ENCODE measurements at regions not wholly inside any gene's neighbourhood (a gene's known extent, or its start where the extent isn't known, plus 50 kb on each side); places are given as distances from the start of the nearest gene placed in this dataset.

DNA sequence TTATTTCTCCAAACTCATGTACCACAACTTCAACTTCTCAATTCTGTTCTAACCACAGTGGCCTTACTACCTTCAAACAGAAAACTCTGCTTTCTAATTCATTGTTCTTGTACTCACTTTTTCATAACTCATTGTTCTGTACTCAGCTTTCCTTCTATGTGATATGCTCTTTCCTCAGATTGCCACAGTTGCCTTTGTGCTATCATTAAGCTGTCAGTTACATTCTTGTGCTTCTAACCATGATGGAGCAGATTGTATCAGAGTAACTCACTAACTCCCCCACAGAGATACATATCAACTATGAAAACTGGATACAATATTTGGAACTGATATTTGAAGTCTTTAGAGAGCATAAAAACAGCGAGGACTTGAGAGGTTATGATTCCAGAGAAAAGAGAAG, 1213.7 kb downstream of the KCNT2 start:
- ChIA-PET POLR2A (no interaction called here), CTCF (no interaction called here)
- H3K4me1 Mint-ChIP-seq, result no peaks in the 10 kb centered on the region
- Histone ChIP-seq H3K4me1 (ENCODE audit: control insufficient read depth in 1 of 2, extremely low read depth in 1 of 2, insufficient read depth in 2 of 2, low read length in 2 of 2) (no peaks in the 10 kb centered on the region), H3K36me3 (ENCODE audit: control insufficient read depth in 2 of 2, extremely low read depth in 1 of 2, insufficient read depth in 1 of 2, low read length in 1 of 2) (no peaks in the 10 kb centered on the region), H3K4me3 (ENCODE audit: control insufficient read depth in 1 of 2, extremely low read depth in 1 of 2, low read length in 1 of 2) (no peak overlapping the region), H3K27me3 (replicated peaks in 1 of 2; ENCODE audit: control insufficient read depth in 2 of 2, extremely low read depth in 1 of 2, insufficient read depth in 2 of 2, low read length in 1 of 2) (no peaks in the 10 kb centered on the region), H3K9me3 (no peaks in the 10 kb centered on the region), H3K27ac (ENCODE audit: low read length) (no peak overlapping the region)
- DNase-seq (no peak), ATAC-seq (replicated peaks in 1 of 4) (no peak)
- no peaks in the 10 kb centered on the region for H3K27me3 Mint-ChIP-seq
- no peak overlapping the region for H3K4me3 Mint-ChIP-seq
- H3K9me3 Mint-ChIP-seq, result peaks cover 3 to 6% (median 5%) of the 10 kb centered on the region in 3 donors
- H3K36me3 Mint-ChIP-seq, result no peaks in the 10 kb centered on the region
- no CpG with 5 or more reads among the region's 1 CpG for WGBS (ENCODE audit: insufficient coverage)
- no peak overlapping the region for H3K27ac Mint-ChIP-seq

- DNase-seq (no peak), ATAC-seq (replicated peaks in 1 of 4) (no peak)
- H3K4me1 Mint-ChIP-seq, result no peaks in the 10 kb centered on the region
- H3K36me3 Mint-ChIP-seq, result no peaks in the 10 kb centered on the region
- H3K4me3 ChIP-seq (ENCODE audit: control insufficient read depth in 1 of 2, extremely low read depth in 1 of 2, low read length in 1 of 2), result no peak overlapping the region
- H3K27ac Mint-ChIP-seq, result no peak overlapping the region
- H3K27me3 ChIP-seq (replicated peaks in 1 of 2; ENCODE audit: control insufficient read depth in 2 of 2, extremely low read depth in 1 of 2, insufficient read depth in 2 of 2, low read length in 1 of 2), result no peaks in the 10 kb centered on the region
- no peak overlapping the region for H3K4me3 Mint-ChIP-seq
- ChIA-PET POLR2A (no interaction called here), CTCF (no interaction called here)
- no peaks in the 10 kb centered on the region for H3K9me3 Mint-ChIP-seq
- no peaks in the 10 kb centered on the region for H3K9me3 ChIP-seq
- H3K36me3 ChIP-seq (ENCODE audit: control insufficient read depth in 2 of 2, extremely low read depth in 1 of 2, insufficient read depth in 1 of 2, low read length in 1 of 2), result no peaks in the 10 kb centered on the region
- H3K4me1 ChIP-seq (ENCODE audit: control insufficient read depth in 1 of 2, extremely low read depth in 1 of 2, insufficient read depth in 2 of 2, low read length in 2 of 2), result no peaks in the 10 kb centered on the region
- H3K27ac ChIP-seq (ENCODE audit: low read length), result no peak overlapping the region
- no peaks in the 10 kb centered on the region for H3K27me3 Mint-ChIP-seq
Measured at GRCh38 chr1:195376190-195376589, 1232.0 kb downstream of the KCNT2 start.

- CTCF ChIA-PET, result no interaction called here
- Histone ChIP-seq H3K9me3 (no peaks in the 10 kb centered on the region), H3K36me3 (ENCODE audit: control insufficient read depth in 2 of 2, extremely low read depth in 1 of 2, insufficient read depth in 1 of 2, low read length in 1 of 2) (no peaks in the 10 kb centered on the region), H3K4me1 (ENCODE audit: control insufficient read depth in 1 of 2, extremely low read depth in 1 of 2, insufficient read depth in 2 of 2, low read length in 2 of 2) (no peaks in the 10 kb centered on the region), H3K27me3 (replicated peaks in 1 of 2; ENCODE audit: control insufficient read depth in 2 of 2, extremely low read depth in 1 of 2, insufficient read depth in 2 of 2, low read length in 1 of 2) (no peaks in the 10 kb centered on the region), H3K27ac (ENCODE audit: low read length) (no peak overlapping the region), H3K4me3 (ENCODE audit: control insufficient read depth in 1 of 2, extremely low read depth in 1 of 2, low read length in 1 of 2) (no peak overlapping the region)
- WGBS (ENCODE audit: insufficient coverage), result no CpG with 5 or more reads among the region's 3 CpGs
- no peaks in the 10 kb centered on the region for H3K9me3 Mint-ChIP-seq
- ATAC-seq (replicated peaks in 1 of 4) (no peak), DNase-seq (no peak)
- H3K27ac Mint-ChIP-seq, result no peak overlapping the region
- H3K4me3 Mint-ChIP-seq, result no peak overlapping the region
- POLR2A ChIA-PET, result interaction anchor here in 1 of 2 donors (0.6 kb wide), 1 partner anchor 701 kb away, joined by 4 read pairs; no protein-coding TSS in a partner anchor
- no peaks in the 10 kb centered on the region for H3K36me3 Mint-ChIP-seq
- no peaks in the 10 kb centered on the region for H3K27me3 Mint-ChIP-seq
- no peaks in the 10 kb centered on the region for H3K4me1 Mint-ChIP-seq
Measured at GRCh38 chr1:195373856-195374255, 1234.4 kb downstream of the KCNT2 start.

DNA sequence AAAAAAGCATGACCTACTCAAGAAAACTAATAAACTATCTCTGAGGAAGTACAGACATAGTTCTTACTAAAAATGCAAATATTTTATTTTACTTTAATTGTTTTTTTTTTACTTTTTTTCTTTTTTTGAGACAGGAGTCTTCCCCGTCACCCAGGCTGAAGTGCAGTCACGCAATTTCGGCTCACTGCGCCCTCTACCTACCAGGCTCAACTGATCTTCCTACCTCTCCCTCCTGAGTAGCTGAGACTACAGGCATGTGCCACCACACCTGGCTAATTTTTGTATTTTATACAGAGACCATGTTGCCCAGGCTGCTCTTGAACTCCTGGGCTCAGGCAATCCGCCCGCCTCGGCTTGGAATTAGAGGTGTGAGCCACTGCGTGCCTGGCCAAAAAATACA, 1263.1 kb downstream of the KCNT2 start:
- H3K27me3 ChIP-seq (replicated peaks in 1 of 2; ENCODE audit: control insufficient read depth in 2 of 2, extremely low read depth in 1 of 2, insufficient read depth in 2 of 2, low read length in 1 of 2), result no peaks in the 10 kb centered on the region
- no peak overlapping the region for H3K4me3 ChIP-seq (ENCODE audit: control insufficient read depth in 1 of 2, extremely low read depth in 1 of 2, low read length in 1 of 2)
- no peak overlapping the region for H3K4me3 Mint-ChIP-seq
- no peak overlapping the region for H3K27ac Mint-ChIP-seq
- H3K9me3 ChIP-seq, result no peaks in the 10 kb centered on the region
- no peaks in the 10 kb centered on the region for H3K9me3 Mint-ChIP-seq
- no peaks in the 10 kb centered on the region for H3K36me3 Mint-ChIP-seq
- H3K27me3 Mint-ChIP-seq, result no peaks in the 10 kb centered on the region
- no peaks in the 10 kb centered on the region for H3K36me3 ChIP-seq (ENCODE audit: control insufficient read depth in 2 of 2, extremely low read depth in 1 of 2, insufficient read depth in 1 of 2, low read length in 1 of 2)
- ATAC-seq (replicated peaks in 1 of 4) (no peak), DNase-seq (no peak)
- H3K4me1 Mint-ChIP-seq, result no peaks in the 10 kb centered on the region
- no peak overlapping the region for H3K27ac ChIP-seq (ENCODE audit: low read length)
- no peaks in the 10 kb centered on the region for H3K4me1 ChIP-seq (ENCODE audit: control insufficient read depth in 1 of 2, extremely low read depth in 1 of 2, insufficient read depth in 2 of 2, low read length in 2 of 2)
- 86% methylated on average over 4 of the region's 8 CpGs for WGBS (ENCODE audit: insufficient coverage)
- ChIA-PET CTCF (no interaction called here), POLR2A (no interaction called here)

GRCh38 chr1:195337646-195338045, 1270.6 kb downstream of the KCNT2 start:
- no peaks in the 10 kb centered on the region for H3K36me3 ChIP-seq (ENCODE audit: control insufficient read depth in 2 of 2, extremely low read depth in 1 of 2, insufficient read depth in 1 of 2, low read length in 1 of 2)
- no peak overlapping the region for H3K27ac ChIP-seq (ENCODE audit: low read length)
- no peak for DNase-seq
- Mint-ChIP-seq H3K4me1 (no peaks in the 10 kb centered on the region), H3K36me3 (no peaks in the 10 kb centered on the region), H3K27me3 (no peaks in the 10 kb centered on the region), H3K27ac (no peak overlapping the region), H3K4me3 (no peak overlapping the region), H3K9me3 (peaks cover 0 to 2% (median 0%) of the 10 kb centered on the region in 3 donors)
- no peaks in the 10 kb centered on the region for H3K9me3 ChIP-seq
- H3K27me3 ChIP-seq (replicated peaks in 1 of 2; ENCODE audit: control insufficient read depth in 2 of 2, extremely low read depth in 1 of 2, insufficient read depth in 2 of 2, low read length in 1 of 2), result no peaks in the 10 kb centered on the region
- ChIA-PET CTCF (no interaction called here), POLR2A (no interaction called here)
- no peaks in the 10 kb centered on the region for H3K4me1 ChIP-seq (ENCODE audit: control insufficient read depth in 1 of 2, extremely low read depth in 1 of 2, insufficient read depth in 2 of 2, low read length in 2 of 2)
- no peak overlapping the region for H3K4me3 ChIP-seq (ENCODE audit: control insufficient read depth in 1 of 2, extremely low read depth in 1 of 2, low read length in 1 of 2)
- no peak for ATAC-seq (replicated peaks in 1 of 4)

GRCh38 chr1:195336812-195337211, 1271.4 kb downstream of the KCNT2 start:
- Mint-ChIP-seq H3K4me3 (no peak overlapping the region), H3K9me3 (peaks cover 0 to 2% (median 0%) of the 10 kb centered on the region in 3 donors), H3K4me1 (no peaks in the 10 kb centered on the region), H3K27ac (no peak overlapping the region), H3K27me3 (no peaks in the 10 kb centered on the region), H3K36me3 (no peaks in the 10 kb centered on the region)
- H3K4me1 ChIP-seq (ENCODE audit: control insufficient read depth in 1 of 2, extremely low read depth in 1 of 2, insufficient read depth in 2 of 2, low read length in 2 of 2), result no peaks in the 10 kb centered on the region
- CTCF ChIA-PET, result interaction anchor here in 1 of 2 donors (0.5 kb wide), 1 partner anchor 57 kb away, joined by 3 read pairs; no protein-coding TSS in a partner anchor
- WGBS (ENCODE audit: insufficient coverage), result 80% methylated on average over 1 of the region's 1 CpG
- no peaks in the 10 kb centered on the region for H3K9me3 ChIP-seq
- DNase-seq (no peak), ATAC-seq (replicated peaks in 1 of 4) (no peak)
- H3K36me3 ChIP-seq (ENCODE audit: control insufficient read depth in 2 of 2, extremely low read depth in 1 of 2, insufficient read depth in 1 of 2, low read length in 1 of 2), result no peaks in the 10 kb centered on the region
- no peak overlapping the region for H3K27ac ChIP-seq (ENCODE audit: low read length)
- H3K4me3 ChIP-seq (ENCODE audit: control insufficient read depth in 1 of 2, extremely low read depth in 1 of 2, low read length in 1 of 2), result no peak overlapping the region
- POLR2A ChIA-PET, result no interaction called here
- no peaks in the 10 kb centered on the region for H3K27me3 ChIP-seq (replicated peaks in 1 of 2; ENCODE audit: control insufficient read depth in 2 of 2, extremely low read depth in 1 of 2, insufficient read depth in 2 of 2, low read length in 1 of 2)

GRCh38 chr1:195335541-195335940, 1272.7 kb downstream of the KCNT2 start:
- Mint-ChIP-seq H3K9me3 (peaks cover 0 to 4% (median 0%) of the 10 kb centered on the region in 3 donors), H3K27me3 (no peaks in the 10 kb centered on the region), H3K4me1 (no peaks in the 10 kb centered on the region), H3K27ac (no peak overlapping the region), H3K4me3 (no peak overlapping the region), H3K36me3 (no peaks in the 10 kb centered on the region)
- no peaks in the 10 kb centered on the region for H3K4me1 ChIP-seq (ENCODE audit: control insufficient read depth in 1 of 2, extremely low read depth in 1 of 2, insufficient read depth in 2 of 2, low read length in 2 of 2)
- no peak overlapping the region for H3K4me3 ChIP-seq (ENCODE audit: control insufficient read depth in 1 of 2, extremely low read depth in 1 of 2, low read length in 1 of 2)
- H3K27me3 ChIP-seq (replicated peaks in 1 of 2; ENCODE audit: control insufficient read depth in 2 of 2, extremely low read depth in 1 of 2, insufficient read depth in 2 of 2, low read length in 1 of 2), result no peaks in the 10 kb centered on the region
- H3K36me3 ChIP-seq (ENCODE audit: control insufficient read depth in 2 of 2, extremely low read depth in 1 of 2, insufficient read depth in 1 of 2, low read length in 1 of 2), result no peaks in the 10 kb centered on the region
- no peak overlapping the region for H3K27ac ChIP-seq (ENCODE audit: low read length)
- CTCF ChIA-PET, result no interaction called here
- WGBS (ENCODE audit: insufficient coverage), result 100% methylated on average over 1 of the region's 4 CpGs
- POLR2A ChIA-PET, result interaction anchor here in 1 of 2 donors (0.6 kb wide), 1 partner anchor 87 kb away, joined by 6 read pairs; no protein-coding TSS in a partner anchor
- DNase-seq, result no peak
- H3K9me3 ChIP-seq, result no peaks in the 10 kb centered on the region
- no peak for ATAC-seq (replicated peaks in 1 of 4)

Measured in T-cell (primary cell).